HepG2 (cell line): ENCODE measurements at regions not wholly inside any gene's neighbourhood (a gene's known extent, or its start where the extent isn't known, plus 50 kb on each side); places are given as distances from the start of the nearest gene placed in this dataset.
A peak's percentile ranks its signal among the peaks of the same experiment; 100 is the strongest.

Experiments used
- ATAC-seq: fragments of 200-7000 bp; cut with Tn5 transposase; 3 replicates; pipeline ENCODE4 v1.9.1; 2020; ENCODE audit warnings: mild to moderate bottlenecking, moderate library complexity
- BruUV-seq: library from RNA; stranded (reverse); fragments of 400-500 nt; replicated peaks from 2 replicates; lab custom pipeline; 2021; lab: Mats Ljungman, UMichigan
- CTCF ChIA-PET: fragments of 300-600 bp; formaldehyde crosslinking; extraction: SDS; loops from one replicate; lab custom pipeline; 2021; ENCODE audit warnings: low total read pairs, inconsistent platforms, low intra/inter-chr PET ratio; lab: Yijun Ruan, JAX
- POLR2A ChIA-PET: fragments of 350-600 bp; sonication (Branson Sonifier 250); formaldehyde crosslinking; loops from one replicate; lab custom pipeline; 2020; ENCODE audit warnings: antibody characterized with exemption, inconsistent platforms; lab: Yijun Ruan, JAX
- DNase-seq: peaks from one replicate; pipeline ENCODE4 v3.0.0-alpha.2; 2015; ENCODE audit warnings: low spot score
- FAIRE-seq: peaks from 3 replicates; lab custom pipeline; 2011; peaks lifted over from hg19 to GRCh38; lab: Jason Lieb, UNC
- H2AFZ ChIP-seq: one replicate; pipeline ENCODE4 v1.6.1; 2011; ENCODE audit warnings: low read length, inconsistent platforms
- H3K27ac ChIP-seq: fragments of 300-600 bp; 3 replicates; pipeline ENCODE4 v1.8.0; 2011; ENCODE audit warnings: mixed run types, mild to moderate bottlenecking, mixed read lengths, low read length, inconsistent platforms; ENCODE audit not compliant: insufficient read depth; ENCODE audit errors: extremely low read length
- H3K27me3 ChIP-seq, 2 experiments: fragments of 200-600 bp in 1 of 2; 2 replicates in 1 of 2; 3 replicates in 1 of 2; pipeline versions ENCODE4 v1.6.0 to v1.8.0; 2011; ENCODE audit warnings: low read length in 2 of 2, mild to moderate bottlenecking in 2 of 2, moderate library complexity in 2 of 2, inconsistent platforms in 1 of 2; ENCODE audit not compliant: insufficient read depth in 2 of 2, control insufficient read depth in 1 of 2
- H3K36me3 ChIP-seq, 2 experiments: fragments of 200-600 bp in 1 of 2; replicated peaks in 1 of 2; 2 replicates in 1 of 2; 3 replicates in 1 of 2; pipeline versions ENCODE4 v1.5.1 to v1.8.0; 2011; ENCODE audit warnings: low read length in 2 of 2, inconsistent platforms in 1 of 2; ENCODE audit not compliant: insufficient read depth in 2 of 2, control insufficient read depth in 1 of 2
- H3K4me1 ChIP-seq: 2 replicates; pipeline ENCODE4 v1.5.1; 2012; ENCODE audit warnings: low read length, inconsistent platforms; ENCODE audit not compliant: insufficient read depth
- H3K4me2 ChIP-seq: 2 replicates; pipeline ENCODE4 v1.6.0; 2011; ENCODE audit warnings: low read depth, low read length, inconsistent platforms
- H3K4me3 ChIP-seq, 3 experiments: fragments of 200-600 bp in 1 of 3; sonication (generic), shearing (Covaris generic) in 1 of 3; replicated peaks in 1 of 3; 2 replicates each; pipeline ENCODE4 v1.5.1; 2011 to 2016; ENCODE audit warnings: low read length in 3 of 3, inconsistent platforms in 2 of 3, low read depth in 2 of 3, mild to moderate bottlenecking in 2 of 3, control low read depth in 1 of 3, mixed read lengths in 1 of 3; ENCODE audit not compliant: insufficient read depth in 1 of 3
- H3K79me2 ChIP-seq: one replicate; pipeline ENCODE4 v1.6.1; 2011; ENCODE audit warnings: low read length, inconsistent platforms; ENCODE audit not compliant: insufficient read depth
- H3K9ac ChIP-seq: 2 replicates; pipeline ENCODE4 v1.6.0; 2011; ENCODE audit warnings: mild to moderate bottlenecking, low read depth, low read length, inconsistent platforms; ENCODE audit not compliant: insufficient read depth
- H3K9me3 ChIP-seq: 2 replicates; pipeline ENCODE4 v1.5.1; 2012; ENCODE audit warnings: mild to moderate bottlenecking, low read length
- H4K20me1 ChIP-seq: 2 replicates; pipeline ENCODE4 v1.6.0; 2011; ENCODE audit warnings: inconsistent platforms, mild to moderate bottlenecking, low read length, moderate library complexity; ENCODE audit not compliant: insufficient read depth
- MXD1 ChIP-seq: sonication (generic); formaldehyde crosslinking; IDR thresholded peaks from 2 replicates; pipeline ENCODE4 v1.4.0; 2020; ENCODE audit warnings: mild to moderate bottlenecking, missing genetic modification reagents
- NONO ChIP-seq, 2 experiments: fragments of 450-650 bp in 1 of 2; sonication (generic) in 1 of 2; formaldehyde crosslinking in 1 of 2; IDR thresholded peaks in 1 of 2; conservative IDR thresholded peaks in 1 of 2; 2 replicates each; pipeline versions ENCODE4 v1.6.1 to v1.8.0; 2017 to 2022; ENCODE audit warnings: mild to moderate bottlenecking in 1 of 2, missing genetic modification reagents in 1 of 2, moderate library complexity in 1 of 2
- PATZ1 ChIP-seq: sonication (generic); formaldehyde crosslinking; IDR thresholded peaks from 2 replicates; pipeline ENCODE4 v1.4.0; 2020; ENCODE audit warnings: missing genetic modification reagents
- TBP ChIP-seq: sonication (generic); formaldehyde crosslinking; IDR thresholded peaks from 2 replicates; pipeline ENCODE4 v1.5.0; 2020; ENCODE audit warnings: missing genetic modification reagents
- ZKSCAN8 ChIP-seq: IDR thresholded peaks from 2 replicates; pipeline ENCODE4 v1.6.1; 2016; ENCODE audit warnings: borderline replicate concordance, missing genetic modification reagents, missing compliant biosample characterization
- WGBS: methylation state at CpG from one replicate; pipeline ENCODE4 v1.1.6; 2017; ENCODE audit warnings: low lambda C conversion rate; 5-methylcytosine and 5-hydroxymethylcytosine counted together
- in situ Hi-C: cut with HindIII; loops from 2 replicates; pipeline ENCODE4 v1.10.0; 2017; ENCODE audit warnings: low pct_unique_long_range_greater_than_20kb; ENCODE audit not compliant: extremely low pct_ligation_motif_present
- intact Hi-C: fragments of 100-400 bp; cut with micrococcal nuclease; formaldehyde crosslinking; loops from one replicate; pipeline ENCODE4 v1.10.0; 2022; ENCODE audit not compliant: unreplicated experiment

DNA sequence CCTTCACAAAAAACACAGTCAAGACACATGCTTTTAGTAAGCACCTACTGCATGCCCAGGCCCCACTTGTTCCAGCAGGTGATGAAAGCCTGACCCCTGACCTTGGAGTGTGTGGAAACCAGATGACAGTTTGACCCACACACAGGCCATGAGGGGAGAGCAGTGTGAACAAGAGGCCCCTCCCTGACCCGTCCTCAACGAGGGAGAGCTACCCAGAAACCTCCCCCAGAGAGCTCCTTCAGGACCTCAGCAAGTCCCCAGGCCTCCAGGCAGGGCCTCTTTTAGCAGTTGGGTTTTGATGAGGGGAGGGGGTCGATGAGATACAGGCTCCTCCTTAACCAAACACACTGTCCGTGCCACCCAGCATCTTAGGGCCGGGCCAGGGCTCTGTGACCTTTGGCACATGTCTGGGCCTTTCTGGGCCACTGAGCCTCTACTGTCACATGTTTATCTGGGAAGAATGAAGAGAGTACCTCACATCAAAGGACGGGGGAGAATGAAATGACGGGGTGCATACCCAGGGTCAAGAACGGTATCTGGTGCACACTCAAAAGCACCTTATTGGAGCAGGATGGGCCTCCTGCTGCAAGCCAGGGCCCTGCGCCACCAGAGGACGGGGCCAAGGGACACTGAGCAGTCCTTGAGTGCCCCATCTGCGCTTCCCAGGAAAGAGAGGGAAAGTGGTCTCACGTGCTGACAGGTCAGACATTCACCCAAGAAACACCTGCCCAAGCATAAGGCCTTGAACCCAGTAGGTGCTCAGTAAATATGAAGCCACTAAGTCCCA lies 202.6 kb upstream of the ZMIZ1 start:
- Histone ChIP-seq H3K4me3 (no peak overlapping the region), H3K27me3 (peaks cover 6 to 40% of the 10 kb centered on the region in 2 experiments), H3K4me1 (peaks cover 13% of the 10 kb centered on the region), H2AFZ (no peak overlapping the region), H4K20me1 (no peaks in the 10 kb centered on the region), H3K9me3 (no peaks in the 10 kb centered on the region), H3K4me2 (no peak overlapping the region), H3K27ac (no peak overlapping the region), H3K36me3 (no peaks in the 10 kb centered on the region), H3K9ac (no peak overlapping the region), H3K79me2 (no peaks in the 10 kb centered on the region)
- ChIA-PET CTCF (no interaction called here), POLR2A (no interaction called here)
- in situ Hi-C loops = no loop called here
- FAIRE-seq = no peak
- DNase-seq = no peak
- whole genome bisulfite sequencing = 7% methylated on average over 10 of the region's 12 CpGs
- TF ChIP-seq MXD1 (no peak), PATZ1 (CRISPR knock-in tag) (0 out of 2 replicates have a peak, but pooled peaks have one; percentile 12), ZKSCAN8 (CRISPR knock-in tag) (peak; percentile 80; the same call in 1 of the 2 replicates), NONO (IDR thresholded peaks at IDR 0.05) (no peak), NONO (CRISPR knock-in tag; conservative IDR thresholded peaks at IDR 0.05) (no peak), TBP (no peak)
- intact Hi-C loops = no loop called here
- BruUV-seq = no TSS peak
- ATAC-seq = no peak; the same call in 2 of the 3 replicates
